ENCODE measurements at regions not wholly inside any gene's neighbourhood (a gene's known extent, or its start where the extent isn't known, plus 50 kb on each side); places are given as distances from the start of the nearest gene placed in this dataset.

- no peak overlapping the region for H3K4me2 ChIP-seq (ENCODE audit: low read length)
- no peaks in the 10 kb centered on the region for H3K9me2 ChIP-seq (ENCODE audit: insufficient read depth, low read length)
- no peak overlapping the region for H3K4me3 ChIP-seq (ENCODE audit: low read depth, low read length, poor library complexity, severe bottlenecking)
- intact Hi-C loops (cut with micrococcal nuclease; ENCODE audit: unreplicated experiment) = no loop called here
- no peak for DNase-seq (ENCODE audit: low spot score)
- H3K27ac ChIP-seq (ENCODE audit: low read depth, low read length, poor library complexity, severe bottlenecking) = no peak overlapping the region
- no peaks in the 10 kb centered on the region for H3K9me3 ChIP-seq (ENCODE audit: low read length)
- H3K36me3 ChIP-seq (ENCODE audit: insufficient read depth, low read length) = no peaks in the 10 kb centered on the region
- H3K4me1 ChIP-seq (ENCODE audit: insufficient read depth, low read length, poor library complexity, severe bottlenecking) = no peaks in the 10 kb centered on the region
- no peaks in the 10 kb centered on the region for H4K20me1 ChIP-seq (ENCODE audit: insufficient read depth, low read length)
- no peak overlapping the region for H2AFZ ChIP-seq (ENCODE audit: low read length)
- ChIA-PET POLR2A (interaction anchor here (0.7 kb wide), 1 partner anchor 78 kb away, joined by 4 read pairs; no protein-coding TSS in a partner anchor), CTCF (ENCODE audit: unreplicated experiment) (no interaction called here)
- no peak for TF ChIP-seq EZH2phosphoT487 (IDR thresholded peaks at IDR 0.05; ENCODE audit: borderline replicate concordance, low read depth, low read length)
- TF ChIP-seq CTCF (conservative IDR thresholded peaks at IDR 0.05; ENCODE audit: low read length) = no peak
- no TSS peak for BruUV-seq (replicated peaks)
- H3K79me2 ChIP-seq (ENCODE audit: insufficient read depth, low read depth, low read length) = no peaks in the 10 kb centered on the region
Measured at GRCh38 chr4:79207281-79207680, 118.6 kb downstream of the NAA11 start.

- intact Hi-C loops (cut with micrococcal nuclease; ENCODE audit: unreplicated experiment) = no loop called here
- ChIA-PET POLR2A (no interaction called here), CTCF (ENCODE audit: unreplicated experiment) (no interaction called here)
- Histone ChIP-seq H4K20me1 (ENCODE audit: insufficient read depth, low read length) (no peaks in the 10 kb centered on the region), H3K4me1 (ENCODE audit: insufficient read depth, low read length, poor library complexity, severe bottlenecking) (no peaks in the 10 kb centered on the region), H3K36me3 (ENCODE audit: insufficient read depth, low read length) (no peaks in the 10 kb centered on the region), H3K9me2 (ENCODE audit: insufficient read depth, low read length) (no peaks in the 10 kb centered on the region), H2AFZ (ENCODE audit: low read length) (no peak overlapping the region), H3K79me2 (ENCODE audit: insufficient read depth, low read depth, low read length) (no peaks in the 10 kb centered on the region), H3K27ac (ENCODE audit: low read depth, low read length, poor library complexity, severe bottlenecking) (no peak overlapping the region), H3K4me3 (ENCODE audit: low read depth, low read length, poor library complexity, severe bottlenecking) (no peak overlapping the region), H3K9me3 (ENCODE audit: low read length) (no peaks in the 10 kb centered on the region), H3K4me2 (ENCODE audit: low read length) (no peak overlapping the region)
- TF ChIP-seq EZH2phosphoT487 (IDR thresholded peaks at IDR 0.05; ENCODE audit: borderline replicate concordance, low read depth, low read length) (no peak), CTCF (conservative IDR thresholded peaks at IDR 0.05; ENCODE audit: low read length) (no peak)
- DNase-seq (ENCODE audit: low spot score) = no peak
- BruUV-seq (replicated peaks) = no TSS peak
Measured at GRCh38 chr4:79206660-79207059, 119.2 kb downstream of the NAA11 start.

GRCh38 chr4:79205121-79205520 lies 120.7 kb downstream of the NAA11 start:
- intact Hi-C loops (cut with micrococcal nuclease; ENCODE audit: unreplicated experiment) = no loop called here
- no peak overlapping the region for H3K27ac ChIP-seq (ENCODE audit: low read depth, low read length, poor library complexity, severe bottlenecking)
- POLR2A ChIA-PET = no interaction called here
- H2AFZ ChIP-seq (ENCODE audit: low read length) = no peak overlapping the region
- no peaks in the 10 kb centered on the region for H3K79me2 ChIP-seq (ENCODE audit: insufficient read depth, low read depth, low read length)
- H3K9me3 ChIP-seq (ENCODE audit: low read length) = no peaks in the 10 kb centered on the region
- no peaks in the 10 kb centered on the region for H3K36me3 ChIP-seq (ENCODE audit: insufficient read depth, low read length)
- TF ChIP-seq CTCF (conservative IDR thresholded peaks at IDR 0.05; ENCODE audit: low read length) (no peak), EZH2phosphoT487 (IDR thresholded peaks at IDR 0.05; ENCODE audit: borderline replicate concordance, low read depth, low read length) (no peak)
- DNase-seq (ENCODE audit: low spot score) = no peak
- CTCF ChIA-PET (ENCODE audit: unreplicated experiment) = no interaction called here
- no peaks in the 10 kb centered on the region for H3K4me1 ChIP-seq (ENCODE audit: insufficient read depth, low read length, poor library complexity, severe bottlenecking)
- no peak overlapping the region for H3K4me2 ChIP-seq (ENCODE audit: low read length)
- no peaks in the 10 kb centered on the region for H4K20me1 ChIP-seq (ENCODE audit: insufficient read depth, low read length)
- no peak overlapping the region for H3K4me3 ChIP-seq (ENCODE audit: low read depth, low read length, poor library complexity, severe bottlenecking)
- no TSS peak for BruUV-seq (replicated peaks)
- no peaks in the 10 kb centered on the region for H3K9me2 ChIP-seq (ENCODE audit: insufficient read depth, low read length)

Measured in OCI-LY7 (cell line).